Stimulated activated CD4-positive, alpha-beta T cell treated with anti-CD3 and anti-CD28 coated beads, TNF-alpha, amount 100 ng/mL, for 48 hours (primary cell): ENCODE measurements at regions not wholly inside any gene's neighbourhood (a gene's known extent, or its start where the extent isn't known, plus 50 kb on each side); places are given as distances from the start of the nearest gene placed in this dataset.

Experiments
- DNase-seq, 3 donors: peaks; one replicate each; pipeline ENCODE4 v3.0.0-alpha.2; 2020; ENCODE audit warnings: low read depth in 3 of 3

- no peak for DNase-seq
These were observed 464.7 kb downstream of the TXNL1 start for GRCh38 chr18:56173542-56174220.

DNA sequence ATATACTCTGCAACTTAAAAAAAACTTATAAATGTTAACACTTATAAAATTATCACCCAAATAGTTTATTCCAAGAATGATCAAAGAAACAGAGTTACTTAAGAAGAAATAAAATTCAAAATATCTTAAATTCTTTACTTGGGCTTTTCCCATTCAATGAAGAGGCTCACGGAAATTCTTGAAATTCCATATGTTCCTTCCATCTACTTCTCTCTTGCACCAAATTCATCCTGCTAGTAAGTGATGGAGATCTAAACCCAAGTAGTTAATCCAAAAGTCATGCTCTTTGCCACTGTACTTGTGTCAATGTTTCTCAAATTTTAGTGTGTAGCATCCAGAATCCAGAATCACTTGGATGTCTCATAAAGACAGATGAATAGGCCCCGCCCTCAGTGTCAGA, 465.9 kb downstream of the TXNL1 start:
- DNase-seq: no peak

DNA sequence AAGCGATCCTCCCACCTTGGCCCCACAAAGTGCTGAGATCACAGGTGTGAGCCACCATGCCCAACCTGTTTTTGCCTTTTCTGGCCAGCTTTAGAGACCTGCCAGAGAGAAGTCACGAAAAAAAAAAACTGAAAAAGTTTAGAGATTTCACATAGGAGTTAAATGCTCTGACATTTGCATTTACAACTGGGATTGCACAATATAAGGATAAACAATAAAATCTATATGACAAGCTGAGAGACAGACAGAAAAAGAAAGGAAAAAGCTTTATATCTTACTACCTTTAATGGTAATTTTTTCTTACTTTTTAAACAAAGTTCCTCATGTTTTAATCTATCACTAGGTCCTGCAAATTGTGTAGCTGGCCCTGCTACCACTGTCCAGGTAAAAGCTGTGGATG, 466.5 kb downstream of the TXNL1 start:
- no peak for DNase-seq

GRCh38 chr18:56168049-56168781, 470.2 kb downstream of the TXNL1 start:
- DNase-seq: no peak

- no peak for DNase-seq
These were observed 471.0 kb downstream of the TXNL1 start for GRCh38 chr18:56167366-56167765.

GRCh38 chr18:56166914-56167313, 471.5 kb downstream of the TXNL1 start:
- no peak for DNase-seq

GRCh38 chr18:56165601-56166355, 472.6 kb downstream of the TXNL1 start:
- DNase-seq: no peak

DNA sequence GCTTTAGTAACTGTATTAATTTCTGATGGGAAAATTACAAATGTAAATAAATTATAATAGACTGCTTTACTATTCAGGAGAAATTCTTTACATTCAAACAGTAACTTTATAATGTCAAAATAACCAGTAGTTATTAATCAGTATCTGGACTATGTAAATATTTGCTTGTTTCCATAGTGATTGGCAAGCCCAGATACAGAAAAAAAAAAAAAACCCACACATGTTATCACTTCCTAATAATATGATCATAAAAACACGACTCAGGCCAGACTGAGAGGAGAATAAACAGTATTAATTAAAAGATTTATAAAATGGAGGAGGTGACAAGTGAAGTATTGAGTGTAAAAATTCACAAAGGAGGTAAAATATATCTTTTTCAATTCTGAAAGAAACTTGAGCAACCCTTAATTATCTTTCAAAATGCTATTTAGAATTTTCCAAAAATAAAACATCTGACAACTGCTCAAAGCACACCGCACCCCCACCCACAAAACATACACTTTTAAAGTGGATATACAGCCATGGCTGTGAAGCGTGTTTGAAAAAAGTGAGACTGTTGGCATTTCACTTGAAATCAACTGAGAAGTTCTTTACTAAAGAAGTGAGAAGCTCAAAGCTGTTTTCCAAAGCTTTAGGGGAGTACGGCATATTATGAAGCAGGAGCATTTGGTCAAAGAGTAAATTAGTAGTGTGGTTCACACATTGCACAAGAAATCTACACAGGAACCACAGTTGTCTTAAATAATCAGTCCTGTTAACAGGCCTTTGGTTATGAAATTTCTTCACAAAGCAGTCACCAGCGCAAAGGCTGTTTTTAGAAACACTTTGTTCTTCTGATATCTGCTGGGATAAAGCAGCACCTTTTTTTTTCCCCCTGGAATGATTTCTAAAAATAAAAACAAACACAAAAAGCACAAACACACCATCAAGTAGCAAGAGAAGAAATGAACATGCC, 475.8 kb downstream of the TXNL1 start:
- no peak for DNase-seq

- DNase-seq: no peak
These were observed 476.7 kb downstream of the TXNL1 start for GRCh38 chr18:56161566-56162260.

DNA sequence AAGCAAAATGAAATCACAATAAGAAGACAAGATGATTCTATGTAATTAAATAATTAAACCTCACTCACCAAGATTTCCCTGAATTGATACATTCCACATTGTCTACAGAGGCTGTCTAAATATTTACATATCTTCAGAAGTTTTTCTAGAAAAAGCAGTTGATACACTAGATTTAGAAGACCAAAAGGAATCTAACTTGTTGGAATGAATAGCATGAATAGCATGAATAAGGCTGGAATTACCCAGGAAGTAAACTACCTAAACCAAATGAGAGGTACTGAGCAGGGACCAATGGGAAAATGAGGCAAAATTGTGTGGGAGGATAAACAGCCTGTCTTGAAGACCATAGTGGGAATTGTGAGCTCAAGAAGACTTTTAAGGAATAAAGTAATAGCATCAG, 479.7 kb downstream of the TXNL1 start:
- no peak for DNase-seq

DNA sequence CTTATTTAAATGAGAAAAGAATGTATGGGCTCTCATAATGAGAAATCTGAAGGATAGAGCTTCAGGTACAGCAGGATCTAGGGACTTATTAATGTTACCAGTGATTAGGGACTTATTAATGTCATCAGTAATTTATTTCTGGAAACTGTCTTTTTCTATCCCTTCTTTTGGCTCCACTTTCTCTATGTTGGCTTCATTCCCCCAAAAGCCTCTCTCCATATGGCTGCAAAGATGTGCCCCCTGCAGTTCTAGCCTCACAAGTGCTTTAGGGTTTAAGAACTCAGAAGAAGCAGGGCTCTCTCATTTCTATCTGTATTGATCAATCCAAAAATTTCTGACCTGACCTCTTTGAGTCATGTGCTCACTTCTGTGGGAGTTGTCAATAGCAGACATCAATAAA, 480.9 kb downstream of the TXNL1 start:
- no peak for DNase-seq

GRCh38 chr18:56152551-56153310, 485.7 kb downstream of the TXNL1 start:
- DNase-seq: no peak

GRCh38 chr18:56148373-56148772, 490.0 kb downstream of the TXNL1 start:
- DNase-seq: no peak

DNA sequence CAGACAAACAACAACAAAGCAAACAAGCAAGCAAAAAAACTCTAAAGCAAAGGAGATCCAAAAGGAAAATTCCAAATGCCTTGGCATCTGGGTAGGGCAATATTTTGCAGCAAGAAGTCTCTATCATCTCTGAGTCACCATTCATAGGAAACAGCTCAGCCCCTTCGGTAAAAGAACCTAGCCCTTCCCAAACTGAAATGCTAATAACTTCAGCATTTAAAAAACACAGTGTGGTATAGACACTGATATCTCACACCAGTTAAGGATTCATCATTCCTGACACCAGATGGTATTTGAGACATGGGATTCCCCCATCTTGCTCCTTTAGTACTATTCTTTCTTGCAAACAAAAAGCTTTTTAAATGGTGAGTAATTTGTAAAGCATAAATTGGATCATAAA, 491.8 kb downstream of the TXNL1 start:
- DNase-seq: no peak

- no peak for DNase-seq
These were observed 496.4 kb downstream of the TXNL1 start for GRCh38 chr18:56142001-56142400.

DNA sequence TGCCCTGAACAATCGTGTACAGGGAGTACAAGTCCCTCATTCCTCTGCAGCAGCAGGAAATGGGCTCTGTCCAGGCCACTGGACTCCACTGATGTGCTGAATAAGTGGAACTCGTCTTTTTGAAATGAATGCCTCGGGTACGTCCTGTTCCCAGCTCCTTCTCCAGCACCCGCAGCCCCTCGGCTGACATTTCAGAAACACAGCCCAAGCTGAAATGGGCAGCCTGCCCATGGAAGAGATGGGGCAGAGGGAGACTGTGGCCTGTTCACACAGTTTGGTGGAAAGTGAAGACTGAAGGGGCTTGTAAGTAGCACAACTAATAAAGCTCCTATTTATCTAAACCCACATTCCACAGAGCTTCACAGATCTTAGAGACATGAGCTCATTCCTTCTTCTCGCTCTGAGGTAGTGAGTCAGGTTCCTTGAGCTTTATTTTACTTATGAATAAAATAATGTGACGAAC, 498.6 kb downstream of the TXNL1 start:
- no peak for DNase-seq

GRCh38 chr18:56139372-56139771, 499.0 kb downstream of the TXNL1 start:
- no peak for DNase-seq

DNA sequence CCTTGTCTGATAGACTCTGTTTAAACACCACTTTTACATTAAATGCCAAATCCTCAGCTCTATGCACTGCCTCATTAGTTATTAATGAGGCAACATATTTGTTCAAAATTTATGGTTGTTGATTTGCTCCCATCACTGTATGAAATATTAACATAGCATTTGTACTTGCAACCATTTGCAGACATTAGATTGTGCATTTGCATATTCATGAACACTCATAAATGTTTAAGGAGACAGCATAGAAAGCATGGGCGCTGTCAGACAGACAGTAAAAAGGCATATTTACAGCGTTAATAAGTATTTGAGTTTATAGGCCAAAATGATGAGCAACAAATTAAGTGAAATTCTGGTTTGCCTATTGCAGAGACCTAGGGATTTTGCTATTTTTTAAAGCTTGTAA, 502.3 kb downstream of the TXNL1 start:
- DNase-seq: no peak

DNA sequence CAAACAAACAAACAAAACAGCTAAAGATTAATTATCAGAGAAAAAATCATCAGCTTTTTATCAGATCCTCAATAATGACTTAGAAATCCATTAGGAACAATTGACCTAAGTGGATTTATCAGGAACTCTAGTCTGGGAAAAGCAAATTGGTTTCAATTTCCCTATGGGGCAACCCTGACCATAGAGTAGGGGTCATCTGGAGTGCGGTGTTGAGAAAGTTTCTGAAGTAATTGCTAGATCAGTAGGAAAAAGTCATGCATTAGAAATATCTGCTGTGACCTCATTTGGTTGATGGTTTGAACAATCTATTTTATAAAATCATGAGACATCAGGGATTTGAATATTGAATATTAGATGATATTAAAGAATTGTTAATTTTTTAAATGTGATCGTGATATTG, 507.9 kb downstream of the TXNL1 start:
- no peak for DNase-seq

- DNase-seq: no peak
These were observed 510.1 kb downstream of the TXNL1 start for GRCh38 chr18:56128153-56128791.
